K562 (cell line): ENCODE measurements at regions not wholly inside any gene's neighbourhood (a gene's known extent, or its start where the extent isn't known, plus 50 kb on each side); places are given as distances from the start of the nearest gene placed in this dataset.

ENCODE experiments used
- ATAC-seq: fragments of 200-7000 bp; cut with Tn5 transposase; 3 replicates; pipeline ENCODE4 v1.9.1; 2020; ENCODE audit warnings: moderate library complexity
- BruUV-seq: library from RNA; stranded (reverse); fragments of 400-500 nt; replicated peaks from 2 replicates; lab custom pipeline; 2021; lab: Mats Ljungman, UMichigan
- CTCF ChIA-PET: fragments of 300-600 bp; formaldehyde crosslinking; extraction: SDS; loops from one replicate; lab custom pipeline; 2021; ENCODE audit warnings: low intra/inter-chr PET ratio; lab: Yijun Ruan, JAX
- POLR2A ChIA-PET: fragments of 300-600, 350-650 bp; sonication (Branson Sonifier 250); formaldehyde crosslinking; extraction: SDS; loops from one replicate; lab custom pipeline; 2021; ENCODE audit warnings: antibody characterized with exemption, inconsistent platforms; lab: Yijun Ruan, JAX
- DNase-seq, 4 experiments: peaks; one replicate each; pipeline versions ENCODE4 v3.0.0 to v3.0.0-alpha.2; 2011 to 2018; ENCODE audit warnings: low spot score in 3 of 4, mixed read lengths in 3 of 4; ENCODE audit errors: extremely low read depth in 1 of 4
- FAIRE-seq: peaks from 2 replicates; lab custom pipeline; 2011; peaks lifted over from hg19 to GRCh38; lab: Jason Lieb, UNC
- H2AFZ ChIP-seq: 2 replicates; pipeline ENCODE4 v1.6.0; 2011; ENCODE audit warnings: low read depth, low read length, control low read depth, inconsistent platforms
- H3K27ac ChIP-seq: fragments of 200-600 bp; 3 replicates; pipeline ENCODE4 v1.8.0; 2011; ENCODE audit warnings: low read depth, mild to moderate bottlenecking, control low read depth, inconsistent platforms, low read length, moderate library complexity, mixed read lengths; ENCODE audit errors: extremely low read depth
- H3K27me3 ChIP-seq, 2 experiments: fragments of 300-600 bp in 1 of 2; 2 replicates in 1 of 2; 3 replicates in 1 of 2; pipeline versions ENCODE4 v1.6.0 to v1.8.0; 2011; ENCODE audit warnings: inconsistent platforms in 2 of 2, low read length in 2 of 2, mild to moderate bottlenecking in 1 of 2, mixed read lengths in 1 of 2, moderate library complexity in 1 of 2; ENCODE audit not compliant: control insufficient read depth in 2 of 2, insufficient read depth in 2 of 2
- H3K36me3 ChIP-seq: fragments of 300-600 bp; 3 replicates; pipeline ENCODE4 v1.8.0; 2011; ENCODE audit warnings: mild to moderate bottlenecking, low read length, inconsistent platforms; ENCODE audit not compliant: control insufficient read depth, insufficient read depth
- H3K4me1 ChIP-seq, 2 experiments: fragments of 200-600 bp in 1 of 2; replicated peaks in 1 of 2; 2 replicates in 1 of 2; 3 replicates in 1 of 2; pipeline versions ENCODE4 v1.5.1 to v1.8.0; 2011; ENCODE audit warnings: inconsistent platforms in 2 of 2, low read length in 2 of 2, mild to moderate bottlenecking in 1 of 2, mixed read lengths in 1 of 2, moderate library complexity in 1 of 2; ENCODE audit not compliant: control insufficient read depth in 2 of 2, insufficient read depth in 2 of 2
- H3K4me2 ChIP-seq: 2 replicates; pipeline ENCODE4 v1.6.1; 2011; ENCODE audit warnings: low read length, control low read depth, inconsistent platforms, mixed read lengths; ENCODE audit not compliant: insufficient read depth
- H3K4me3 ChIP-seq: fragments of 200-600 bp; sonication (generic), shearing (Covaris generic); 2 replicates; pipeline ENCODE4 v1.5.1; 2016; ENCODE audit warnings: control low read depth, inconsistent platforms
- H3K79me2 ChIP-seq: fragments of 200-600 bp; 3 replicates; pipeline ENCODE4 v1.8.0; 2011; ENCODE audit warnings: low read length, inconsistent platforms; ENCODE audit not compliant: control insufficient read depth, insufficient read depth
- H3K9ac ChIP-seq, 2 experiments: 2 replicates each; pipeline versions ENCODE4 v1.6.0 to v1.6.1; 2011; ENCODE audit warnings: low read depth in 2 of 2, low read length in 2 of 2, control low read depth in 1 of 2, inconsistent platforms in 1 of 2, mild to moderate bottlenecking in 1 of 2, mixed read lengths in 1 of 2; ENCODE audit not compliant: insufficient read depth in 1 of 2
- H3K9me1 ChIP-seq: one replicate; pipeline ENCODE4 v1.6.0; 2011; ENCODE audit warnings: inconsistent platforms, mild to moderate bottlenecking, low read length, moderate library complexity; ENCODE audit not compliant: control insufficient read depth, insufficient read depth
- H3K9me3 ChIP-seq: replicated peaks from 2 replicates; pipeline ENCODE4 v1.5.1; 2011; ENCODE audit warnings: low read depth, low read length, inconsistent platforms; ENCODE audit not compliant: control insufficient read depth, insufficient read depth
- H4K20me1 ChIP-seq: replicated peaks from 2 replicates; pipeline ENCODE4 v1.6.1; 2011; ENCODE audit warnings: low read length, inconsistent platforms, mixed read lengths; ENCODE audit not compliant: control insufficient read depth, insufficient read depth
- ARHGAP35 ChIP-seq: fragments of 450-650 bp; IDR thresholded peaks from 2 replicates; pipeline ENCODE4 v1.6.1; 2018; ENCODE audit not compliant: partially characterized antibody
- CC2D1A ChIP-seq: fragments of 450-650 bp; IDR thresholded peaks from 2 replicates; pipeline ENCODE4 v1.6.1; 2017; ENCODE audit warnings: mild to moderate bottlenecking
- CCAR2 ChIP-seq: fragments of 200-400 bp; formaldehyde crosslinking; IDR thresholded peaks from 2 replicates; pipeline ENCODE4 v1.6.1; 2017; ENCODE audit warnings: mild to moderate bottlenecking, low read depth, low read length
- ETV1 ChIP-seq: fragments of 450-650 bp; conservative IDR thresholded peaks from 2 replicates; pipeline ENCODE4 v1.6.1; 2016; ENCODE audit warnings: missing genetic modification characterization, control low read depth, low read depth, missing compliant biosample characterization
- ETV5 ChIP-seq: sonication (generic); formaldehyde crosslinking; IDR thresholded peaks from 2 replicates; pipeline ENCODE4 v1.4.0; 2020; ENCODE audit warnings: low read depth, mild to moderate bottlenecking, missing genetic modification reagents
- GTF2F1 ChIP-seq: IDR thresholded peaks from 2 replicates; pipeline ENCODE4 v1.6.1; 2011; ENCODE audit warnings: low read depth, low read length, improper control_type of control experiment
- HDAC2 ChIP-seq: fragments of 450-650 bp; IDR thresholded peaks from 2 replicates; pipeline ENCODE4 v1.6.1; 2016; ENCODE audit warnings: mild to moderate bottlenecking
- MYNN ChIP-seq, 2 experiments: sonication (generic); formaldehyde crosslinking in 1 of 2; IDR thresholded peaks; 2 replicates each; pipeline versions ENCODE4 v1.5.0 to v1.6.1; 2016 to 2020; ENCODE audit warnings: antibody characterized with exemption in 1 of 2, missing genetic modification reagents in 1 of 2
- RFX7 ChIP-seq: fragments of 250-450 bp; sonication (Bioruptor Pico); IDR thresholded peaks from 2 replicates; pipeline ENCODE4 v1.5.1; 2021; ENCODE audit warnings: mild to moderate bottlenecking
- STAT5A ChIP-seq: IDR thresholded peaks from 2 replicates; pipeline ENCODE4 v1.6.1; 2012; ENCODE audit warnings: low read length, inconsistent platforms, borderline replicate concordance
- YY1 ChIP-seq, 3 experiments: IDR thresholded peaks; 2 replicates each; pipeline ENCODE4 v1.6.1; 2011; ENCODE audit warnings: low read length in 2 of 3, mild to moderate bottlenecking in 2 of 3, moderate library complexity in 2 of 3, borderline replicate concordance in 1 of 3, control low read depth in 1 of 3, low read depth in 1 of 3; ENCODE audit not compliant: insufficient read depth in 3 of 3, insufficient replicate concordance in 2 of 3, control insufficient read depth in 1 of 3, insufficient read length in 1 of 3; ENCODE audit errors: extremely low read depth in 1 of 3
- ZNF12 ChIP-seq: sonication (generic); formaldehyde crosslinking; IDR thresholded peaks from 2 replicates; pipeline ENCODE4 v1.4.0; 2020; ENCODE audit warnings: mild to moderate bottlenecking, missing genetic modification reagents
- WGBS: fragments of 100-300 bp; shearing (Covaris generic); methylation state at CpG from one replicate; pipeline ENCODE4 v1.1.6; 2016; ENCODE audit warnings: low coverage, mixed read lengths; ENCODE audit not compliant: insufficient coverage; ENCODE audit errors: missing lambda C conversion rate; 5-methylcytosine and 5-hydroxymethylcytosine counted together
- in situ Hi-C: fragments of 300-500 bp; cut with MboI; formaldehyde crosslinking; loops from 4 replicates; pipeline ENCODE4 v1.15.0; 2018; ENCODE audit warnings: inconsistent platforms, mixed read lengths
- intact Hi-C: fragments of 100-400 bp; cut with micrococcal nuclease; formaldehyde crosslinking; loops from 2 replicates; pipeline ENCODE4 v1.14.2; 2022
- TF ChIP-seq, protein P1 (sequence below): fragments of 450-650 bp; formaldehyde crosslinking; conservative IDR thresholded peaks from 2 replicates; pipeline ENCODE4 v1.4.0; 2022; ENCODE audit warnings: mild to moderate bottlenecking, missing genetic modification characterization
- TF ChIP-seq, protein P2 (sequence below): sonication (generic); formaldehyde crosslinking; IDR thresholded peaks from 2 replicates; pipeline ENCODE4 v1.8.1; 2022; ENCODE audit warnings: missing genetic modification reagents

DNA sequence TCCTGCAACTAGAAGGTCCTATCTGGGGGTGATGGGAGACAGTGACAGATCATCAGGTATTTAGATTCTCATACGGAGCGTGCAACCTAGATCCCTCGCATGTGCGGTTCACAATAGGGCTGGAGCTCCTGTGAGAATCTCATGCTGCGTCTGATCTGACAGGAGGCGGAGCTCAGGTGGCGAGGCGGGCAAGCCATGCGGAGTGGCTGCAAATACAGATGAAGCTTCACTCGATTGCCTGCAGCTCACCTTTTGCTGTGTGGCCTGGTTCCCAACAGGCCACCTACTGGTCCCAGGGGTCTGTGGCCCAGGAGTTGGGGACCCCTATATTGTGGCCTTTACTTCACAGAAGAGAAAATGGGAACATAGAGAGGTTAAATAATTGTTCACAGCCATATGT lies 200.4 kb downstream of the IRF8 start (continued):
- TF ChIP-seq, protein P1, sequence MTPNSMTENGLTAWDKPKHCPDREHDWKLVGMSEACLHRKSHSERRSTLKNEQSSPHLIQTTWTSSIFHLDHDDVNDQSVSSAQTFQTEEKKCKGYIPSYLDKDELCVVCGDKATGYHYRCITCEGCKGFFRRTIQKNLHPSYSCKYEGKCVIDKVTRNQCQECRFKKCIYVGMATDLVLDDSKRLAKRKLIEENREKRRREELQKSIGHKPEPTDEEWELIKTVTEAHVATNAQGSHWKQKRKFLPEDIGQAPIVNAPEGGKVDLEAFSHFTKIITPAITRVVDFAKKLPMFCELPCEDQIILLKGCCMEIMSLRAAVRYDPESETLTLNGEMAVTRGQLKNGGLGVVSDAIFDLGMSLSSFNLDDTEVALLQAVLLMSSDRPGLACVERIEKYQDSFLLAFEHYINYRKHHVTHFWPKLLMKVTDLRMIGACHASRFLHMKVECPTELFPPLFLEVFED = no peak
- TF ChIP-seq MYNN (IDR thresholded peaks at IDR 0.05) (no peak), MYNN (CRISPR knock-in tag; IDR thresholded peaks at IDR 0.05) (no peak), CC2D1A (no peak), YY1 (IDR thresholded peaks at IDR 0.05; ENCODE audit: borderline replicate concordance in 1 of 3, control insufficient read depth in 1 of 3, extremely low read depth in 1 of 3, insufficient read depth in 3 of 3, insufficient read length in 1 of 3, insufficient replicate concordance in 2 of 3, low read depth in 1 of 3, low read length in 2 of 3) (no peak), ETV5 (no peak), RFX7 (CRISPR knock-in tag) (no peak), ZNF12 (CRISPR knock-in tag) (no peak)

DNA sequence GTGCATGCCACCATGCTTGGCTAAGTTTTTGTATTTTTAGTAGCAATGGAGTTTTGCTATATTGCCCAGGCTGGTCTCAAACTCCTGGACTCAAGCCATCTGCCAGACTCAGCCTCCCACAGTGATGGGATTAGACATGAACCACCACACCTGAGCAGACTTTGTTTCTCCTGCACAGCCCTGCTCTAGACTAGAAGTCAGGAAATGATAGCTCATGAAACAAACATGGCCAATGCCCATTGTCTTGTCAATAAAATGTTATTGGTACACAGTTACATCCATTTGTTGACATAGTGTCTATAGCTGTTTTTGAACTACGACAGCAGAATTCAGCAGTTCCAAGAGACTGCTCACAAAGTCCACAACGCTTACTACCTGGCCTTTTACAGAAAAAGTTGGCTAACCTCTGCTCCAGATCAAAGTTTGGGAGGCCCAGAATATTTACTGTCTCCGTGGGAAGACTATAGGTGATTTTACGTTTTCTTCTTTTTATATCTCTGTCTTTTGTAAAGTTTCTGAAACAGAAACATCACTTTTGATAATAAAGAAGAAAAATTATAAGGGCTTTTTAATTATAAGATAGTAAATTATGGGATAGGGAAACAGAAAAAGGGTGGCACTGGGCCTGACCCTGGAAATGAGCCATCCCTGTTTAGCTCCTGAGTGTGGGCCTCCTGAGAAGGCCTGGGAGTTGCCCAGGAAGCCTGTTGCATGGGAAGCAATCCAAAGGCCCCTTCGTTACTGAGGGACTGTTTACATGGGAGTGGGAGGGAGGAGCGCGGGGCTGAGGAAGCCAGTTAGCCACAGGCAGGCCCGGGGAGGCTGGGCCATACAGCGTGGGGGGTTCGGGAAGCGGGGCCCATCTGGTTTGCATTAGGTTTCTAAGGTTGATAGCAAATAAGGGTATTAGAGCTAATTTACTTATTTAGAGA lies 201.5 kb downstream of the IRF8 start:
- H3K27me3 ChIP-seq = peaks cover 0 to 19% of the 10 kb centered on the region in 2 experiments; a peak in 3 of 5 replicates
- H3K9me1 ChIP-seq = no peaks in the 10 kb centered on the region
- no peaks in the 10 kb centered on the region for H3K9me3 ChIP-seq
- TF ChIP-seq STAT5A = no peak
- no peak for TF ChIP-seq ETV1 (tag)
- TF ChIP-seq, protein P2, sequence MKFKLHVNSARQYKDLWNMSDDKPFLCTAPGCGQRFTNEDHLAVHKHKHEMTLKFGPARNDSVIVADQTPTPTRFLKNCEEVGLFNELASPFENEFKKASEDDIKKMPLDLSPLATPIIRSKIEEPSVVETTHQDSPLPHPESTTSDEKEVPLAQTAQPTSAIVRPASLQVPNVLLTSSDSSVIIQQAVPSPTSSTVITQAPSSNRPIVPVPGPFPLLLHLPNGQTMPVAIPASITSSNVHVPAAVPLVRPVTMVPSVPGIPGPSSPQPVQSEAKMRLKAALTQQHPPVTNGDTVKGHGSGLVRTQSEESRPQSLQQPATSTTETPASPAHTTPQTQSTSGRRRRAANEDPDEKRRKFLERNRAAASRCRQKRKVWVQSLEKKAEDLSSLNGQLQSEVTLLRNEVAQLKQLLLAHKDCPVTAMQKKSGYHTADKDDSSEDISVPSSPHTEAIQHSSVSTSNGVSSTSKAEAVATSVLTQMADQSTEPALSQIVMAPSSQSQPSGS (CRISPR knock-in tag) = no peak
- no peak for TF ChIP-seq GTF2F1
- TF ChIP-seq HDAC2 = no peak
- no peak for TF ChIP-seq CCAR2
- TF ChIP-seq ARHGAP35 = no peak
- TF ChIP-seq, all 486 proteins: peak for 0
- intact Hi-C loops (no loop called here), in situ Hi-C loops (no loop called here)
- no peaks in the 10 kb centered on the region for H3K4me1 ChIP-seq
- no peaks in the 10 kb centered on the region for H3K36me3 ChIP-seq
- no peak overlapping the region for H3K4me2 ChIP-seq
- H3K9ac ChIP-seq = no peak overlapping the region; a peak in 1 of 4 replicates
- no peak overlapping the region for H3K4me3 ChIP-seq
- under 1% methylated on average over 10 of the region's 11 CpGs for WGBS
- ATAC-seq = no peak
- POLR2A ChIA-PET = interaction anchor here (0.6 to 1.1 kb wide), 3 partner anchors 9 to 60 kb away, joined by 3 to 4 read pairs (median 4); no protein-coding TSS in a partner anchor
- no TSS peak for BruUV-seq
- CTCF ChIA-PET = no interaction called here
- DNase-seq = no peak
- H3K79me2 ChIP-seq = no peaks in the 10 kb centered on the region
- no peak overlapping the region for H3K27ac ChIP-seq
- no peaks in the 10 kb centered on the region for H4K20me1 ChIP-seq
- no peak for FAIRE-seq
- H2AFZ ChIP-seq = no peak overlapping the region
